GM21737 (cell line): ENCODE measurements at regions not wholly inside any gene's neighbourhood (a gene's known extent, or its start where the extent isn't known, plus 50 kb on each side); places are given as distances from the start of the nearest gene placed in this dataset.
"Not testable (repeated sequence)": the region's sequence is repeated elsewhere in the genome, so short reads cannot be mapped to it uniquely, and the experiment has no call there.

Source experiments
- ATAC-seq: cut with Tn5 transposase; IDR thresholded peaks from one replicate; pipeline ENCODE4 v1.9.1; 2021; ENCODE audit warnings: mild to moderate bottlenecking, moderate library complexity; ENCODE audit not compliant: unreplicated experiment

DNA sequence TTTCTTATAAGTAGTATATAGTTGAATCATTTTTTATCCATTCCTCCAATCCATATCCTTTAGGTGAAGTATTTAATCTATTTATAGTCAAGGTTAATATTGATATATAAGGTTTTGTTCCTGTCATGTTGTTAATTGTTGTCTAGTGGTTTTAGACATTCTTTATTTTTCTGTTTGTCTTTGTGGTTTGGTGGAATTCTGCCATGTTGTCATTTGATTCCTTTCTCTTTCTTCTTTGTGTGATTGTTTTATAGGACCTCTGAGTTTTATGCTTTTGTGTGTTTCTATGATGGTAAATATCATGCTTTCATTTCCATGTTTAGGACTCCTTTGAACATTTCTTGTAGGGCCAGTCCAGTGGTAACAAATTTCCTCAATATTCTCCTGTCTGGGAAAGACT, 450.3 kb upstream of the BTBD3 start:
- ATAC-seq, result no peak

DNA sequence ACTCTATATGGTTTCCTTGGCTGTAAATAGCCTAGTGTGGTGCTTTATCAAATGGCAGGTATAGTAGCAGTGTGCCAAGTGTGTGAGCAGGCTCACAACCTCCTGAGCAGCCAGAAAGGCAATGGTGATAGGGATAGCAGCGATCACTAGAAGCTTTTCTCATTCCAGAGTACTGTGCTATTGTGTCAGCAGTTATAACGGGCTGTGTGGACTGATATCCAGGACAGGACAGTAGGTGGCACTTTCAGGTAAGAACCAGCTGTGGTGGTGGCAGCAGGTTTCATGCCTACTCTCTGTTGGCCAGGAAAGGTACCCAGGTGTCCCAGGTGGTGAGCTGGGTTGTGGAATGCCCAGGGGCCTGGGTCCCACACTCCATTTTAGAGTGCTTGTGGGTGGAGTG, 448.8 kb upstream of the BTBD3 start:
- ATAC-seq, result no peak

DNA sequence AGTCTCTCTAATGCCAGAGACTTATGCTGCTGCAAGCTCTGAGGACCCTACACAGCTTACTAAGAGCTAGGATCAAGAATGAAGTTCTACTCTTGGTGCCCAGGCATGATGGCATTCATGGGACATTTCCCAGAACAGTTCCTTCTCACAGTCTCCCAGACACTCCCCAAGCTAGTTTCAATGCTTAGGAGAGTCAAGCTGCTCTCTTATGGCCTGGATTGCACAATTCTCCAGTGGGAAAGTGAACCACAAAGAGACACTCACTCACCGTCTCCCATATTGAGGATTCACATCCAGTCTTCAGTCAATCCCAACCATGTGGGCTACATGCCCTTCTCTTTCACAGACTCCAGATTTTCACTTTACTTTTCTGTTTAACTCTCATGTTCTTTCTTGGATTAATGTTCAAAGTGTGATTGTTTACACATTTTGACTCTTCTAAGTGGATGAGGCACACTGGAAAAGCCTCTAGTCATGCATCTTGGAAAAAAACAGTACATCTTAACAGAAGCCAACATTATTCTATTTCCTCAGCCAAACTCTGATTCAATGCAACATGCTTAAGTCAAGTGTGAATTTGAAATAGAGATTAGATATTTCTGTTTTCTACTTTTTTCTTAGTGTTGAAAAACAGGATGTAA, 447.8 kb upstream of the BTBD3 start:
- no peak for ATAC-seq

DNA sequence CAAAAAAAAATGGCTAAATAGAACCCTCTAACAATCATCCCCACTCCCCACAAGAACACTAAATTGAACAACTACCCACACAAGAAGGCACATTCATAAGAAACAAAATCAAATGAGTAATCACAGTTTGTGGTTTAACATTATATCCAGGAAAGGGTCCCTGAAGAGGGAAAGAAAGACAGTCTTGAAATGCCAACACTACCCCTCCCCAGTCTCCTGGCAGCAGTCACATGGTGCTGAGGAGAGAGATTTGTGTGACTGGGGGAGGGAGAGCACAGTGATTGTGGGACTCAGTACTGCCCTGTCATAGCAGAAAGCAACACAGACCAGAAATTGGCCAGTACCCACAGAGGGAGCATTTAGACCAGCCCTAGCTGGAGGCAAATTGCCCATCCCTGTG, 443.7 kb upstream of the BTBD3 start:
- no peak for ATAC-seq

DNA sequence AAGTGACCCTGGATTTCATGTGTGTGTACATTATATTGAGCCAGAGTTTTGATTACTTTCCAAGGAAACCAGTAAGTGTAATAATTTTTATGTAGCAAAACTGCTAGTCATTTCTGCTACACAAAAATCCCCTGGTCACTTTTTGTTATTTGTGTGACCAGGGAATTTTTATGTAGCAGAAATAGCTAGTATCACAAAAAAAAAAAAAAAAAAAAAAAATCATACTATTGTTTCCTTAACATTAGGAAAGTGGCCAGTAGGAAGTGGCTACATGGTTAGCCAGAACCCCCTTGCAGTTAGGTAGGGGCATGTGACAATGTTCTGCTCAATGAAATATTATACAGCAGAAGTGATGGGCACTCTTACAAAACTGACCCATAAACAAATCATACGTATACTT, 434.0 kb upstream of the BTBD3 start:
- no peak for ATAC-seq

DNA sequence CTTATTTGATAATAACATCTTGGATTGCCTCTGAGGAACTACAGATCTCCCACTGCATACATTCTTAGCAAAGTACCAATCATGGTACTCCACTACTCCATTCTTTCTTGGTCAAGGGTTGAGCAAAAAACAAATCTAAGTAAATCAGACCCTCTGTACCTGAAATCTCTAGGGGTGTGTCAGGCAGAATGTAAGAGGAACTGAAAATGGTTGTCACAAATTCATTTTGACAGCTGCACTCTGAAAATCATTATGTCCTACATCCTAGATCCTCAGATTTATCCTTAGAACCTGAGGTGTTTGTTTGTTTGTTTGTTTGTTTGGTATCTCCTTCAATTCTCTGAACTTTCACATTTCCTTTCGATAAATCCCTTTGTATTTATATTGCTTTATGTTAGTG, 433.2 kb upstream of the BTBD3 start:
- ATAC-seq, result no peak

DNA sequence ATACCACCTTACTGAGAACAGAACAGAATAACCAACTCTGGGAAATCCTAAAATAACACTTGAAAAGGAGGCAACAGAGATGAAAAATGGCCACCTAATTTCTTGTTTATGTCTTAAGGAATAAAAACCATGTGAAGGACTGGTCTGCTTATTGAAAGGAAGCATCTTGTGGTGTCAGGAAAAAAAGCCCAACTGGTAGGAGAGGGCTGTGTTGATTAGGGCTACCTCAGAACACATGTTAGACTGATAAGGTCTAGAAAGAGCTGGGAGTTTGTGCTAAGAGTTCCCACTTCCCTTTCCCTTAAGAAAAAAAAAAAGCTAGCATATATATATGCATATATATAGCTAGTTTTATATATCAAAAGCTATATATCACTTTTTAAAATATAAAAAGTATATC, 425.3 kb upstream of the BTBD3 start:
- no peak for ATAC-seq

DNA sequence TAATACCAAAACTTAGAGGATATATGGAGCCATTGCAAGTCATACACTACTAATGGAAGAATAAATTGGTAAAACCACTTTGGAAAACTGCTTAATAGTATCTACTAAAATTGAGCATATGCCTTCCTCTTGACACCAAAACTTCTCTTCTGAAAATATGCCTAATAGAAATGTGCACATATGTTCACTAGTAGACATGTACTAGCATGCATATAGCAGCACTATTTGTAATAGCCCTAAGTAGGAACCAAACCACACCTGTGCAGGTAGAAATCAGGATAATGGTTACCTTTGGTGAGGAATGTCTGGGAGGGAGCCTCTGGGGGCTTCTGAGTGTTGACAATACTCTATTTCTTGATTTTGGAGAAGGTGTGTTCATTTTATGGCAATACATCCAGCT, 424.8 kb upstream of the BTBD3 start:
- ATAC-seq, result no peak

DNA sequence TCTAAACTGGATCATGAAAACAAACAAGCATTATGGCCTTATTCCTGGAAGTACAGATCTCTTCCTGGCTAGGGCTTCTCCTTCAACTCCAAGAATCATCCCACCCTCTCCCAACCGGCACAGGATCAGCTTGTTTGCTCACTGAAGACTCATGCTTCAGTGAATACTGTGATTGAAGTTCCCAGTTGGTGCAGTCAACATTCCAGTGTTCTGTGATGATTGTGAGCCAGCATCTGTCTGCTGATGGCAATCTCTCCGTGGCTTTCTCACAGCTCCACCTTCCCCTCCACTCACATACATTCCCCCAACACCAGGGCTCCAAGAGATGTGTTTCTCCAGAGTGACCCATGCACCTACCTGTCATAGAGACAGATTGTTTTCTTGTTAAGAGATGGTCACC, 421.3 kb upstream of the BTBD3 start:
- ATAC-seq, result no peak

DNA sequence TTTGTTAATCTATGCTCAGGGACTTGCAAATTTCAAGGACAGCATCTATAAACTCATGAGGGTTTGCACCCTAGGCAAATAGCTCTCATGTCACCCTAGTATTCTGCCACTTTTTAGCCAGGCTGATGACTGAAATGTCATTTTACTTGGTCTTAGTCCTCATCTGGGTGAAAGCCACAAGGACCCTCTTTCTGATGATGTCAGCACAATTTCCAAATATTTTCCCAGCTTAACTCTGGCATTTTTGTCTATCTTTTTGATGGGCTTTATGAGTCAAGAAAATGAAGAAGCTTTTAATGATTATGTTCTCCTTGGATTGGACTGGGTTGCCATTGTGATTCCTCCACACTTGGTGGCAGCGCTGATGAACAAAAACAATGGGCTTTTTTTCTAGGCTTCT, 420.1 kb upstream of the BTBD3 start:
- ATAC-seq, result no peak

DNA sequence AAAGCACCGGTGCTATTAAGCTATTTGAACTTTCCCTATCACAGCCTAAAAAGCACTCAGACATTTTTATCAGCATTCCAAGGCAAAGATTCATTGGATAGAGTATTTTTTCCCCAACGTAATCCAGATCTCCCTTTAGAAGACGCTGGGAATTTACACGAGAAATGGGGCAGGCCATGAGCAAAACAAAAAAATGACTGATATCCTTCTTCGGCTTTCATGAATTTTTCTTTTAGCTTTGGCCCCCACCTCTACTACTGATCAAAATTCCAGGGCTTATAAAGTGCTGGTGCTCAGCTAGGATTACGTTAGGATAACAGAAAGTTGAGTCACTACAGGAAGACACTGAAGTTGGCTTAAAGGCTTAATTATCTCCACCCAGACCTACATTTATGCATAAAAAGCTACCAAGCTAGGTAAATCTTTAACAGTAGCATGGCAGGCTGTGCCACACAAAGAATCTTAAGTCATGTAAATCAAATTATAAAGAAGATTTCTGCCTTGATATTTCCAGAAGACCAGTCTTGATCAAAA, 418.5 kb upstream of the BTBD3 start:
- ATAC-seq, result no peak

DNA sequence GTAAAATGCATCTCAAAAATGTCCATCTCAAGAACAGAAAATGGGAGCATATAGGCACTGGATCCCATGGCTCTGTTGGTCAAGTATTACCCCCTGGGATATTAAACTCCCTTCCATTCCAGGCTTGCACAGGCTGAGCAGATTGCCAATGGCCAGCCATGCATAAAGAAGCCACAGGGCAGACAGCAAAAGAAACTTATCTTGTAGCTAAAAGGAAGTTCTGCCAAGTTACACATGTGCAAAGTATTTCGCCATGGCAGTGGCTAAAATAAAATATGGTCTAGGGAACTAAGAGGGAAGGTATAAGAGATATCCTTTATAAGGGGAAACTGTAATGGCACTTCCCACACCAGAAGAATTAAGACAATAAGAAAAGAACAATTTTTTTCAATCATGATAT, 415.6 kb upstream of the BTBD3 start:
- ATAC-seq, result no peak

DNA sequence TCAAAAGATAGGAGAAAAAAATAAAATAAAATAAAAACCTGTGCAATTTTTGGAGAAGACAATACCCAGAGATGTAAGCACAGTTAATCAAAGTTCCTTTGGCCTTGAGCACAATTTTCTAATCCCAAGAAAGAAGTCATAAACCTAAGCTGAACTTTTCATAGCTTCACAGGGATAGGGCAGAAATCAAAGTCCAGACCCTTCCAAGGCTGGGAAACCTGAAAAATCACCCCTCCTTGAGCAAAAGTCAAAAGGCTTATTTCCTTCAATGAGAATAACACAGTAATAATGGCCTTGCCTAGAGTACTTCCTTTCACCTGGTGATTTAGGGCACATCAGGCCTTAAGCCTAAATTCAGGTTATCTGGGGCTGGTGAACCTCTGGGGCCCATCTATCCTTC, 415.0 kb upstream of the BTBD3 start:
- no peak for ATAC-seq

DNA sequence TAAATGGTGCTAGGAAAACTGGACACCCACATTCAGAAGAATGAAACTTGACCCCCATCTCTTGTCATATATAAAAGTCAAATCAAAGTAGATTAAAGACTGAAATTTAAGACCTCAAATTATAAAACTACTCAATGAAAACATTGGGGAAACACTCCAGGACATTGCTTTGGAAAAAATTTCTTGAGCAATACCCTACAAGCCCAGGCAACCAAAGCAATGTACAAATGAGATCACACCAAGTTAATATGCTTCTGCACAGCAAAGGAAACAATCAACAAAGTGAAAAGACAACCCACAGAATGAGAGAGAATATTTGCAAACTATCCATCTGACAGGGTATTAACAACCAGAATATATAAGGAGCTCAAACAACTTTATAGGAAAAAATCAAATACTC, 407.9 kb upstream of the BTBD3 start:
- no peak for ATAC-seq

DNA sequence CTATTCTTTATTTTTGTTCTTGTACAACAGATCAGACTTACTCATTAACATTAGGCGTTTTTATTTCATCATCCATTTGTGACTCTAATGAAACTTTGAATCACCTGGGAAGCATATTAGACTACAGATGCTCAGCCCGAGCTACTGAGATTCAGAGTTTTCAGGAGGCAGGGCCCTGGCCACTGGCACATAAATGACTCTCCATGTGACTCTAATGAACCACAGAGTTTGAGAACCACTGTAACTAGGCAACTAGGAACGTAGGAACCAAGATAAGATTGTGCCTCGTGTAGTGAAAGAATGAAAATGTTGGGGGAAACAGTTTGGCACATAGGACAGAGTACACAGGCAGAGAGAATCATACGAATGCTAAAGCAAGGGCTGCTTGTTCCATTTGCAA, 405.9 kb upstream of the BTBD3 start:
- no peak for ATAC-seq

DNA sequence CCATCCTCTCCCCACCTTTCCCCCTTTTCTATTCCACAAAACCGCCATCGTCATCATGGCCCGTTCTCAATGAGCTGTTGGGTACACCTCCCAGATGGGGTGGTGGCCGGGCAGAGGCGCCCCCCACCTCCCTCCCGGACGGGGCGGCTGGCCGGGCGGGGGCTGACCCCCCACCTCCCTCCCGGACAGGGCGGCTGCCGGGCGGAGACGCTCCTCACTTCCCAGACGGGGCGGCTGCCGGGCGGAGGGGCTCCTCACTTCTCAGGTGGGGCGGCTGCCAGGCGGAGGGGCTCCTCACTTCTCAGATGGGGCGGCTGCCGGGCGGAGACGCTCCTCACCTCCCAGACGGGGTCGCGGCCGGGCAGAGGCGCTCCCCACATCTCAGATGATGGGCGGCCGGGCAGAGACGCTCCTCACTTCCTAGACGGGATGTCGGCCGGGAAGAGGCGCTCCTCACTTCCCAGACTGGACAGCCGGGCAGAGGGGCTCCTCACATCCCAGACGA, 404.4 kb upstream of the BTBD3 start:
- ATAC-seq, result not testable (repeated sequence)

DNA sequence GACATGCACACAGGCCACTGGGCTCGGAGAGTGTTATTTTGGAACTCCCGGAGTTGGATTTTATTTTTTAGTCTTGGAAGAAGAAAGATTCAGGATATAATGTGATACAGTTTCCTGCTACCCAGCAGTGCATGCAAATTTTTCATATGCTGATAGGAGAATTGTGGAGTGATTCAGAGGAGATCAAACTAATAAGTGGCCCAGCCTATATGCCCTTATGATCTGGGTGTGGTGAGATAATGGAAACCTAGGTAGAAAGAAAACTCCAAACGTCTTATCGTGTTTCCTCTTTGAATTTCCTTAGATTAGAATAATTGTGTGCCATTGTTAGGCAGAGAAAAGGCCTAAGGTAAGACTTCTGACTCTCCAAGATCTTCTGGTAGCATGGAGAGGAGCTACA, 401.2 kb upstream of the BTBD3 start:
- ATAC-seq, result no peak

DNA sequence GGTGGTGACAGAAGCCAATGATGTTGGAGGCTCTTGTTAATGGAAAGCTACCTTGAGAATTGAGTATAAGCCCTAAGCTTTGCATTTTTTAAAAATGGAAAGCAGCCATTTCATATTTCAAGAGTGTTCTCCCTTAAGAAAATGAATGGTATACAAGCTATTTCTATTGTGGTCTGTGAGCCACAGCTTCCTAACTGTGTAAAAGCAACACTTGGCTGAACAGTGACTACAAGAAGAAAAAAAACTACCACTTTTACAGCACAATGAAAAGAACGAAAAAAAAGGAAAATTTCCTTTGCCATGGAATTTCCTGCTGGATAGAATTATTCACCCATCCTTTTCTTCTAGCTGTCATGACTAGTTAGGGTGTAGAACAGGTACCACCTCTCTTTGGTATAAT, 397.1 kb upstream of the BTBD3 start:
- no peak for ATAC-seq

DNA sequence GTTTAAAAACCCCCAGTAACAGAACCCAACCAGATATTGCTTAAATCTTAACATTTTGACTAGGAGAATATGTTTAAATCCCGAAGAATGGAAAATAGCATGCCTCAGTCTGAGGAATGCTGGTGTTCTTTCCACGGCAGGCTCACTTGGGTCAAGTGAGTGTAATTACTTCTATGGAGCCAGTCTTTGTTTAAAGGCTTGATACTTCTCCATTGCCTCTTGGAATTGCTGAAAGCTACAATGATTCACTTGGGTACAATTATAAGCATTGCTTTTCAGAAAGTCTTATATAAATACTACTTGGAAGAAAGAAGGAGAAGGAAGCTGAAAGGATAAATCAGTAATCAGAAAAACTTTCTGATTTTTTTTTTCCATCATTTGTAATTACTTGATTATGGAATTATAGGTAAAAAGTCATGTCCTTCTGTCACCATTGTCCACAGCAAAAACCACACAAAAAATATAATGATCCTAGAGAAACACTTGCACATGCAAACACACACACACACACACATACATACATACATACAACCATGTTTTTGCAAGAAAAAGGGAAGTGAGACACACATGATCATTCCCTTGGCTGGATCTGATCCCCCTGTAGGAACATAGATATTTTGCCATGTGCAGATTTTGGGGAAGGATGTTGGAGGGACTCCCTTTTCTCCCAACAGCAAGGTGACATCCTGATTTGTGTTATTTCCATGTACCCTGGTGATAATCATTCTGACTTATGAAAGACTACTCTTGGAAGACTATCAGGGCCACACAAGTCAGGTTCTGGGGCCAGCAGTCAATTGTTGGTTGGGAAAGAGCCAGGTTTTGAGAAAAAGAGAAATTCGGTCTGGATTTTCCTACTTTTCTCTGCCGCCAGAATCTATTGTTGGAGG, 396.0 kb upstream of the BTBD3 start:
- ATAC-seq, result no peak

DNA sequence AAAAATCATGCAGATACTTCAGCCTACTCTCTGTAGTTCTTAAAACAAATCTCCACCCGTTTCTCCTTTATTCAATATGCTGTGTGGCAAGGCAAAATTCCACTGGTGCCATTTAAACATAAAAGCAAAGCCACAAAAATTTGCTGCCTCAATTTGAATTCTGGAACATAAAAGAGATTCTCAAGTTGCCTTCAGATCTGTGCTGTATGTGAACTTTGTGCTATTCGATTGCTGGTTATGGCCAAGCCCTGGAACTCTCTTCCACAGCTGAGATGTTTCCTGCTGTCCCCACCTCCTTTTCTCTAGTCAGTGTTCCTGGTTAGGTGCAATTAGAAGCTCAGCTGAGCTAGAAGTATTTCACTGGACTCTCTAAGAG, 395.3 kb upstream of the BTBD3 start:
- no peak for ATAC-seq

DNA sequence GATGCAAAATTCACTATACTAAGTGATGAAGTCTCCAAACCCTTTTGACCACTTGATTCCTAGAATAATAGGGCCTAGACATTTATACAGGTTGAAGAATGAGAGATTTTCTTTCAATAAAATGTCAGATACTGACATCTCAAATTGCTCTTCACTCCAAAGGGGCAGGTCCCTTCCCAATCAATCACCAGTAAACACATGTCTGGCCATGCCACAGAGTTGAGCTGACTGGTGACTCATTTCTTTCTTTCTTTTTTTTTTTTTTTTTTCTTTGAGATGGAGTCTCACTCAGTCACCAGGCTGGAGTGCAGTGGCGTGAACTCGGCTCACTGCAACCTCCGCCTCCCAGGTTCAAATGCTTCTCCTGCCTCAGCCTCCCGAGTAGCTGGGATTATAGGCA, 388.6 kb upstream of the BTBD3 start:
- ATAC-seq, result no peak

DNA sequence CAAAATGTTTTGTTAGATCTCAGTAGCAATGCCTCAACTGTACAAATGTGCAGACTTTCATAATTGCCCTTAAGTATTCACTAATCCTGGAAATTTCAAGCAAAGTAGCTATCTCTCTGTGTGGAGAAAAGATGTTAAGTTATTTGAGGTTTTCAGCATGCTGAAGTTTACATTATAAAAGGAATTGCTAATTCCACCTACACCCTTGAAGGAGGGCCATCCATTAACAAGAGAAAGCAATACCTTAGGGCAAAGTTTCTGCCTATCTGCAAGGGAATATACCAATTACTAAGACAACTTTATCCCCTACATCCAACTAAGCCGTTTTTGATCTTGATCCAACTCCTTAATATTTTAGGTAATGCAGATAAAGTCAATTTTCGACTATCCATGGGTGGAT, 380.7 kb upstream of the BTBD3 start:
- no peak for ATAC-seq
